ENCODE measurements at regions not wholly inside any gene's neighbourhood (a gene's known extent, or its start where the extent isn't known, plus 50 kb on each side); places are given as distances from the start of the nearest gene placed in this dataset.
"Not testable (repeated sequence)": the region's sequence is repeated elsewhere in the genome, so short reads cannot be mapped to it uniquely, and the experiment has no call there.

DNA sequence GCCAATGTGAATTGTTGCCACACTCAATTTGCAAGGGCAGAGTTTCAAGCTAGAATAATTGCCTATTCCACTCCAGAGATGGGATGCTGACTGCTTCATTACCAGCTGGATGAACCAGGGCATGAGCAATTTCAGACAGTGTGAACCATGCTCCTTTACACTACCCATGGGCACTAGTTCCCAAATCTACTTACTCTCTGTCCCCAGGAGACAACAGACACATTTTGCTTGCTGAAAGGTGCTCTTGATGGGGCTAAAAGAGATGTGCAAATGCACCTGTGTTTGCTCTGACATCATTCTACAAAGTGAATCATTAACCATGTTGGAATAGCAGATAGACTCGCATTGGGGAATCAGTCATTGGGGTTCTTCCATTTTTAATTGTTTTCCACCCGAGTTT lies 522.3 kb upstream of the NUDT12 start:
- DNase-seq = no peak
- H3K36me3 Mint-ChIP-seq (ENCODE audit: low read depth) = no peaks in the 10 kb centered on the region
- H3K27me3 Mint-ChIP-seq = no peaks in the 10 kb centered on the region
- ATAC-seq = no peak
- H3K27ac Mint-ChIP-seq = no peak overlapping the region
- H3K4me1 Mint-ChIP-seq = no peaks in the 10 kb centered on the region
- H3K9me3 Mint-ChIP-seq = peaks cover 12% of the 10 kb centered on the region
- H3K4me3 Mint-ChIP-seq = no peak overlapping the region

DNA sequence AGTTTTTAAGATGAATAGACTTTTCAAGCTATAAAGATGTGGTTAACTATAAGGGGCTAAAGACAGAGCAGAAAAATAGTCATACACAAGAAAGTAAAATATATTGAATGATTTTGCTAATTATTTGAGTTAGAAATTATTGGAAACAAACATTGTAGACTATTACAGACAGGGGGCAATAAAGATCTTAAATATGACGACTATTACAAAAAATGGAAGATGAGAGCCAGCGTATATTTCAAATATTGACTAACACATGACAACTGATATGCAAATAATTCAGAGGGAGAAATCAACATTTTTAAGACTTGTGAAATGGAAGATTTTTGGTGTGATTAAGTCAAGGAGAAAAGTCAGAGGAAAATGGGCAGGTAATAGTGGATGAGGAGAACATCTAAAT lies 520.2 kb upstream of the NUDT12 start:
- Mint-ChIP-seq H3K9me3 (peaks cover 6% of the 10 kb centered on the region), H3K4me3 (no peak overlapping the region), H3K27me3 (no peaks in the 10 kb centered on the region), H3K4me1 (no peaks in the 10 kb centered on the region), H3K36me3 (ENCODE audit: low read depth) (no peaks in the 10 kb centered on the region), H3K27ac (no peak overlapping the region)
- DNase-seq (no peak), ATAC-seq (no peak)

DNA sequence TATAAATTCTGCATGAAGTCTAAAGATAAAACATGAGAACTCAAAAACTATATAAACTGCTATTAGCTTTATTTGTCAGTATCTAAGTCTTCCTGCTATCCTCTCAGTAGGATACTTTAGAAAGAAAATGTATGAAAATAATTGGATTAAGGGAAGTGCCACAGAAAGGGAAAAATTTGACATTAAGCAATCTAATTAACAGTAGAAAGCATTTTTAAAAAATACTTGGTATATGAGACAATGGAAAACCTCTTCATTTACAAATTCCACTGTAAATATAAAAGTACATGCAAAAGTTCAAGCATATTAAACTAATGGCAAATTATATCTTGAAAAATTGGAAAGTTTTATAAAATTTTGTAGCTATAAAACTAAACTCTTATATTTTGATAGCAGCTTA lies 518.6 kb upstream of the NUDT12 start:
- Mint-ChIP-seq H3K4me1 (no peaks in the 10 kb centered on the region), H3K36me3 (ENCODE audit: low read depth) (no peaks in the 10 kb centered on the region)

DNA sequence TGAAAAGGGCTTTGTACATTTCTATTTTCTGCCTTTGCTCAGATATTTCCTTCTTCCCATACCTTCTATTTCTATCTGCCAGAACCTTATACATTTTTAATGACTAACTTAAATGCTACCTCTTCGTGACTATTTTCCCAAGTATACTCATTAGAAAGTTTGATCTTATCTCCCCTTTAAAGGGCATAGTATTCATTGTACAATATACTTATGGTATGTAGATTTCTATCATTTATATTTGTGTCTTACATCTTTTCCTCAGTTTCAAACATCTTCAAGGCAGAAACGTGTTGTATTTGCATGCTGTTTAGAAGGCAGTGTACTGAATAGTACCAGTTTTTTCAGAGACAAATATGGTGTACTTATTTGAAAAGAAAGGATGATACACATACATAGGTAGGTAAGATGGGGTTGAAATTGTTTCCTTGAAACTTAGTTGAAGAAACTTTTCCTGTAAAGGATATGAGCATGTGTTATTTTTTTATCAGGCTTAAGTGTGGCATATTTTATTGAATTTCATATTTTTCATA lies 518.1 kb upstream of the NUDT12 start:
- Mint-ChIP-seq H3K4me3 (no peak overlapping the region), H3K27ac (no peak overlapping the region), H3K27me3 (no peaks in the 10 kb centered on the region)

More for the DNA sequence above, 518.6 kb upstream of the NUDT12 start:
- peaks cover 6% of the 10 kb centered on the region for H3K9me3 Mint-ChIP-seq
- ATAC-seq = no peak
- H3K27ac Mint-ChIP-seq = no peak overlapping the region
- no peak overlapping the region for H3K4me3 Mint-ChIP-seq
- DNase-seq = no peak
- no peaks in the 10 kb centered on the region for H3K27me3 Mint-ChIP-seq

DNA sequence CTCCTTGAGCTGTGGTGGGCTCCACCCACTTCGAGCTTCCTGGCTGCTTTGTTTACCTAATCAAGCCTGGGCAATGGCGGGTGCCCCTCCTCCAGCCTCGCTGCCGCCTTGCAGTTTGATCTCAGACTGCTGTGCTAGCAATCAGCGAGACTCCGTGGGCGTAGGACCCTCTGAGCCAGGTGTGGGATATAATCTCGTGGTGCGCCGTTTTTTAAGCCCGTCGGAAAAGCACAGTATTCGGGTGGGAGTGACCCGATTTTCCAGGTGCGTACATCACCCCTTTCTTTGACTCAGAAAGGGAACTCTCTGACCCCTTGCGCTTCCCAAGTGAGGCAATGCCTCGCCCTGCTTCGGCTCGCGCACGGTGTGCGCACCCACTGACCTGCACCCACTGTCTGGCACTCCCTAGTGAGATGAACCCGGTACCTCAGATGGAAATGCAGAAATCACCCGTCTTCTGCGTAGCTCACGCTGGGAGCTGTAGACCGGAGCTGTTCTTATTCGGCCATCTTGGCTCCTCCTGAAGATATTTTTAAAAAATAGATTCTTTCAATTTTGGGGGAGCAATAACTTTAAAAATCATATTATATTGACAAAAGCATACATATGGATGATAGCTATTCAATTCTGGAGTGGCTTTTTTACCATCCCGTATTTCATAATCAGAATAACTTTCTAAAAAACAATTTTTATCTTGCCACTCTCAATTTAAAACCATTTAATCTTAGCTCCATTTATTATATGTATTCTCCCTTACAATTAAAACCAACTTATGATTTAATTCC lies 517.5 kb upstream of the NUDT12 start:
- not testable (repeated sequence) for H3K4me3 Mint-ChIP-seq, H3K27ac Mint-ChIP-seq

More for the DNA sequence above, 518.1 kb upstream of the NUDT12 start:
- no peak for DNase-seq
- ATAC-seq = no peak
- H3K36me3 Mint-ChIP-seq (ENCODE audit: low read depth) = no peaks in the 10 kb centered on the region
- H3K9me3 Mint-ChIP-seq = peaks cover 6% of the 10 kb centered on the region
- no peaks in the 10 kb centered on the region for H3K4me1 Mint-ChIP-seq

DNA sequence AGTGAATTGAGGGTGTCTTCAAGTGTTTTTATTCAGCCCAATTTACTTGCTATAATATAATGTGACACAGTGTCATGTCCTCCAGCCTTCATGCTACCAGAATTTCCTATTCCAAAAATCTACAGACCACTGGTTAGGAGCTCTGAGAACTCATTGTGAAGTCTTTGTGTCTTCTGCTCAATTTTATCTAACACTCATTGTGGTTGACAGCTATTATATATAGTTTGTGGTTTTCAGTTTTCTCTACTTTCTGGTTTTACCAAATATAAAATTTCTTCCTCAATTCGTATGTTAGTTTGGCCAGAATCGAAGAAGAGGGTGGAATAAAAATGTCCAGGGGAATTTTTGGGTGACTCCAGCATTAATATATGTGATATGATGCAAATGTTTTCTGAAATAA lies 509.3 kb upstream of the NUDT12 start:
- Mint-ChIP-seq H3K36me3 (ENCODE audit: low read depth) (no peaks in the 10 kb centered on the region), H3K4me3 (no peak overlapping the region), H3K4me1 (no peaks in the 10 kb centered on the region), H3K27me3 (no peaks in the 10 kb centered on the region), H3K9me3 (no peaks in the 10 kb centered on the region), H3K27ac (no peak overlapping the region)
- ATAC-seq (no peak), DNase-seq (no peak)

More for the DNA sequence above, 517.5 kb upstream of the NUDT12 start:
- not testable (repeated sequence) for ATAC-seq; H3K36me3 Mint-ChIP-seq (ENCODE audit: low read depth); H3K4me1 Mint-ChIP-seq; H3K27me3 Mint-ChIP-seq; DNase-seq; H3K9me3 Mint-ChIP-seq

DNA sequence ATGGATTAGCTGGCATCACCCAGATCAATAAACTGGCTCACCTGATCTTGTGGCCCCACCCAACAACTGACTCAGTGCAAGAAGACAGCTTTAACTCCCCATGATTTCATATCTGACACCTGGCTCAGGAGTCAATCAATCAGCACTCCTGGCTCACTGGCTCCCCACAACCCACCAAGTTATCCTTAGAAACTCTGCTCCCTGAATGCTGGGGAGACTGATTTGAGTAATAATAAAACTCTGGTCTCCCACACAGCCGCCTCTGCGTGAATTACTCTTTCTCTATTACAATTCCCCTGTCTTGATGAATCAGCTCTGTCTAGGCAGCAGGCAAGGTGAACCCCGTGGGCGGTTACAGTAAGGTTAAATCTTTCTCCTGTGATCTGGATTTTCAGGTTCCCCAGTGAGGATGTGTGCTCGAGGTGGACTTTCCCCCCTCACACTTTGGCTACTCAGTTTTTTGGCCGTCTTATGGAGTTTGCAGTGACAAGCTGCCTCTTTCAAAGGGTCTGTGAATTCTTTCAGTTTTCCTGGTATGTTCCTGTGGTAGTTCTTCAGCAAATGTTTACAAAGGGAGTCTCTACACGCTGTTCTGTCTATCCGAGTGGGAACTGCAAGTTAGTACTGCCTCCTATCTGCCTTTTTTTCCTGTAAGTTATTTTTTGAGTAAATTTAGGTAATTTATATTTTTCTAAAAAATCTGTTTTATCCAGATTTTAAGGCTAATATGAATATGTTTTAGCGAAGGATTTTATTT lies 500.2 kb upstream of the NUDT12 start:
- Mint-ChIP-seq H3K4me3 (no peak overlapping the region), H3K27ac (no peak overlapping the region), H3K27me3 (no peaks in the 10 kb centered on the region), H3K36me3 (ENCODE audit: low read depth) (no peaks in the 10 kb centered on the region), H3K4me1 (no peaks in the 10 kb centered on the region), H3K9me3 (no peaks in the 10 kb centered on the region)
- DNase-seq = no peak
- ATAC-seq = no peak

DNA sequence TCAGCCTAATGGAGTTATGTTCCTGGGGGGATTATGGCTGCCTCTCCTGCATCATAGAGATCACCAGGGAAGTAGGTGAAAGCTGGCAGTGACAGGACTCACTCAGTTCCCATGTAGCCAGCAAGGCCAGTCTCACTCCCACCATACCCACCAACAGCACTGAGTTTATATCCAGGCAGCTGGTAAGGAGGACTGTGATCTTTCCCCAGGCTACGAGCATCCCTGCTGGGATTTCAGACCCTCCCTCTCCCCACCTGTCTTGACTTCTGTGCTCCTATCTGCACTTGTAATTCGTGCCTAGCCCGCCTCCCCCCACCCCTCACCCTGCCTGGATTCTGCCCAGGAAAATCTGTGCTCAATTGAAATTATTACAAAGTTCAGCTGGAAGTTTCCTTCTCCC lies 499.1 kb upstream of the NUDT12 start:
- ATAC-seq (no peak), DNase-seq (no peak)
- Mint-ChIP-seq H3K4me1 (no peaks in the 10 kb centered on the region), H3K36me3 (ENCODE audit: low read depth) (no peaks in the 10 kb centered on the region), H3K27ac (no peak overlapping the region), H3K27me3 (no peaks in the 10 kb centered on the region), H3K9me3 (no peaks in the 10 kb centered on the region), H3K4me3 (no peak overlapping the region)

DNA sequence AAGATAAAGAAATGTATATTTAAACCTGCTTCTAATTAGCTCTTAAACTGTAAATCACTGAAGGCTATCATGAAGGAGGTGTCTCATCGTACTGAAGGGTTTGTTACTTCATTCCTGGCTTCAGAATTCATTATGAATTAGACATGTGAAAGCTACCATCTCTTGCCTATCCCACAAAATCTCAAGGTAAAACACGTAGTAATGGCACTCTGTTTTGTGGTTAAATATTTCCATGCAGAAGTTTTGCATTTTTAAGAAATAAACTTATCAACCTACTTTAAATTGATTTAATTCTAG lies 490.7 kb upstream of the NUDT12 start:
- H3K4me1 Mint-ChIP-seq = no peaks in the 10 kb centered on the region
- no peak overlapping the region for H3K27ac Mint-ChIP-seq
- no peak for DNase-seq
- H3K9me3 Mint-ChIP-seq = peaks cover 8% of the 10 kb centered on the region
- H3K36me3 Mint-ChIP-seq (ENCODE audit: low read depth) = no peaks in the 10 kb centered on the region
- ATAC-seq = no peak
- H3K4me3 Mint-ChIP-seq = no peak overlapping the region
- no peaks in the 10 kb centered on the region for H3K27me3 Mint-ChIP-seq

DNA sequence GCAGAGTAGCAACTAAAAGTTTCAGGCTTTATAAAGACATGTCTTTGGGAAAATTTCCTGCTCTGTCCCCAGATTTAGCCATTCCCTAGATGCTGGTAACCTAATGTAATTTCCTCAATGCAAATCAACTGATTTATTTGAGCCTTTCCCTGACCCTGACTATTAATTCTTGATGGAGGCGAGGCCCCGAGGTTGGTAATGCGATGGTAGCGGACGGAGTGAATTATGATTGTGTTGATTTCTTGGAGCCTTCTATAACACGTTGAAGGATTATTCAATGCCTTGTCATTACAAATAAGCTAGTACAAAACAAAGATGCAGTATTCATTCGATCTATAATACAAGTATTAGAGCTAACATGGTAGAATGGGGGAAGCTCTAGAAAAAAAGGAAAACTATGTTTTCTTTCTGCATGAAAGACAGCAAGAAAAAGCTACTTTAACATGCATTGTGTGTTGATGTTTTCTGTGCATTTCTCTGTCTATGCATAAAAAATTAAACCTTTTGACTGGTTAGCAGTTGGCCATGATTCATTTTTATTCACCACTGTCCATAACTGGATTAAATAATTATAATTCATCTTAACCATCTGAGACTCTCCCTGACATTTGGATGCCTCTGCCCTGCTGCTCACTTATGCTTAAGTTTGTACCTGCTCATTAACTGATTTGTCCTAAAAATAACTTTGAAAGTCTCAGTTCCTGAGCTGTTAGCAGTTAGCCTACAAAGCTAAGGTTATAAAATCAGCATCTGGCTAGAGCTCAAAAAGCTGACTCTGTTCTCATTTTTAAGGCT lies 490.2 kb upstream of the NUDT12 start:
- no peak for DNase-seq
- H3K4me3 Mint-ChIP-seq = no peak overlapping the region
- H3K27ac Mint-ChIP-seq = no peak overlapping the region
- no peaks in the 10 kb centered on the region for H3K4me1 Mint-ChIP-seq
- ATAC-seq = no peak
- H3K36me3 Mint-ChIP-seq (ENCODE audit: low read depth) = no peaks in the 10 kb centered on the region
- peaks cover 8% of the 10 kb centered on the region for H3K9me3 Mint-ChIP-seq
- H3K27me3 Mint-ChIP-seq = no peaks in the 10 kb centered on the region

DNA sequence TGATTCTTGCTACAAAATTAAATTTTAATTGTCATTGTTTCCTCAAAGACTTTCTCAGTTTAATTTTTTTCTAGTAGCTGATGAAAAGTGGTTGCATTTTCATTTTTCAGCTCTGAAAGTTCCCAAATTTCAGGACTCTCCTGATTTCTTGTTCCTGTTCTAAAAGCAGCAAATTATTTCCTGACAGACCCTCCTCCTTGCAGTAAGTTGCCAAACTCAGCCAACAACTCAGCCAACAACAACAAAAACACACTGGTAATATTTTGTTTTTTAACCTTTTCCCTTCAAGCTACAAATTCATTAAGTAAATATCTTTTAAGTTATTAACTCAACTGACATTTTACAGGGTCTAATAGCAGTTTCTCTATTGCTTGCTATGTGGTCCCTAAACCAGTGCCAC lies 487.8 kb upstream of the NUDT12 start:
- Mint-ChIP-seq H3K27ac (no peak overlapping the region), H3K4me1 (no peaks in the 10 kb centered on the region)
- ATAC-seq = no peak

DNA sequence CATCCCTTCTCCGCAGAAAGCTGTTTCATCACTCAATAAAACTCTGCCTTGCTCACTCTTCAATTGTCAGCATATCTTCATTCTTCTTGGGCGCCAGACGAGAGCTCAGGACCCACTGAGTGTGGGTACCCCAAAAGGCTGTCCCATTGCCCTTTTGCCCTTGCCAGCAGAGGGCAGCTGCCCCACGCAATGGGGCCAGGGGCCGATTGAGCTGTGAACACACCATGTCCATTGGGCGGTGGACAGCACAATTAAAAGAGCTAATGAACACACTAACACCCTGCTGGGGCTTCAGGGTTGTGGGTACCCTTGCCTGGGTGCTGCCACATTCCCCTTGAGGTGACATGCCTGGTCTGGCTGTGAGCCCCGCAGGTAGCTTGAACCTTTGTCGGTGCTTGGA lies 487.2 kb upstream of the NUDT12 start:
- no peaks in the 10 kb centered on the region for H3K27me3 Mint-ChIP-seq
- no peak overlapping the region for H3K4me3 Mint-ChIP-seq
- DNase-seq (no peak), ATAC-seq (no peak)
- H3K4me1 Mint-ChIP-seq = no peaks in the 10 kb centered on the region
- peaks cover 8% of the 10 kb centered on the region for H3K9me3 Mint-ChIP-seq
- H3K36me3 Mint-ChIP-seq (ENCODE audit: low read depth) = no peaks in the 10 kb centered on the region
- no peak overlapping the region for H3K27ac Mint-ChIP-seq

More for the DNA sequence above, 487.8 kb upstream of the NUDT12 start:
- no peak for DNase-seq
- no peaks in the 10 kb centered on the region for H3K36me3 Mint-ChIP-seq (ENCODE audit: low read depth)
- no peak overlapping the region for H3K4me3 Mint-ChIP-seq
- peaks cover 8% of the 10 kb centered on the region for H3K9me3 Mint-ChIP-seq
- no peaks in the 10 kb centered on the region for H3K27me3 Mint-ChIP-seq

DNA sequence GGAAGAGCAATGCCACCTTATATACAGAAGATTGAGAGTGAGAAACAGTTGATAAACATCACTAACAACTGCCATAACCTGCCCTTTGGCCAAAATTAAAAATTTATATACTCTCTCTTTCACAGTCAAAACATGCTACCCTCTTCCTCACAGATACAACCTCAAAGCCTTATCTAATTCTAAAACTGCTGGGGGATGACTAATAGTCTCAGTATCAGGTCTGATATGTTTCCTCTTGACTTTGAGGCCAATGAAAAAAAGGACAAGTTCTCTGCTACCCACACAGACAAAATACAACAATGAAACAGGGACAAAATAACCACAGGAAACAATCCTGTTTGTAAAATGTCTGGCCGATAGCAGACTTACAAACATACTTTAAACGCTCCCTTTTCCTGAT lies 485.6 kb upstream of the NUDT12 start:
- no peaks in the 10 kb centered on the region for H3K27me3 Mint-ChIP-seq
- H3K36me3 Mint-ChIP-seq (ENCODE audit: low read depth) = no peaks in the 10 kb centered on the region
- ATAC-seq (no peak), DNase-seq (no peak)
- peaks cover 8% of the 10 kb centered on the region for H3K9me3 Mint-ChIP-seq
- no peak overlapping the region for H3K4me3 Mint-ChIP-seq
- no peaks in the 10 kb centered on the region for H3K4me1 Mint-ChIP-seq
- no peak overlapping the region for H3K27ac Mint-ChIP-seq

DNA sequence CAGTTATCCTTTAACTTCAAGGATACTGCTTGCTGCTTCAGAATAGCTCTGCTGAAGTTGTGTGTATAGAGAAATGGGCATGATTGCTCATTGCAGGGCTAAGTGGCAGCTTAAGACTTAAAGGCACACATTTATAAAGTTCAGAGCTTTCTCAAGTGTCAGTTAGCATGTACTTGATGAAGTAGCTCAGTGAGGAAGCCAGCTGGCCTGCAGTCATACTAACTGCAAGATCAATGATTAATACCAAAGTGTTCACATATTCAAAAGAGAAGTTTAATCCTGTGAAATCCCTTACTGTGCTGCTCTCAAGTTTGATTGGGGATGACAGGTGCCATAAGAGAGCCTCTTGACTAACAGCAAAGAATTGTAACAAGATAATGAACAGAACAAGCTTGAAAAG lies 483.4 kb upstream of the NUDT12 start:
- Mint-ChIP-seq H3K4me1 (no peaks in the 10 kb centered on the region), H3K27ac (no peak overlapping the region), H3K4me3 (no peak overlapping the region), H3K9me3 (peaks cover 5% of the 10 kb centered on the region), H3K36me3 (ENCODE audit: low read depth) (no peaks in the 10 kb centered on the region), H3K27me3 (no peaks in the 10 kb centered on the region)
- ATAC-seq (no peak), DNase-seq (no peak)

DNA sequence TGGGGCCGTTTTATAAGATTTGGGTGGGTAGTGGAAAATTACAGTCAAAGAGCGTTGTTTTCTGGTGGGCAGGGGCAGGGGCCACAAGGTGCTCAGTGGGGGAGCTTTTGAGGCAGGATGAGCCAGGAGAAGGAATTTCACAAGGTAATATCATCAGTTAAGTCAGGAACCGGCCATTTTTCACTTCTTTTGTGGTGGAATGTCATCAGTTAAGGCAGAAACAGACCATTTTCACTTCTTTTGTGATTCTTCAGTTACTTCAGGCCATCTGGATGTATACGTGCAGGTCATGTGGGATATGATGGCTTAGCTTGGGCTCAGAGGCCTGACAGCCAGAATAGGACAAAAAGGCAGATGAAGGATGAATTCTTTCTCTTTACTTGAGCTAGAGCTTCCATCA lies 477.3 kb upstream of the NUDT12 start:
- H3K9me3 Mint-ChIP-seq; ATAC-seq; H3K4me3 Mint-ChIP-seq; H3K27me3 Mint-ChIP-seq; H3K4me1 Mint-ChIP-seq; H3K36me3 Mint-ChIP-seq (ENCODE audit: low read depth); DNase-seq; H3K27ac Mint-ChIP-seq: not testable (repeated sequence)

All from activated naive CD8-positive, alpha-beta T cell treated with anti-CD3 and anti-CD28 coated beads, Interleukin-2, amount 50 U/mL, for 24 hours (primary cell).